GM23338 (cell line): ENCODE measurements at regions not wholly inside any gene's neighbourhood (a gene's known extent, or its start where the extent isn't known, plus 50 kb on each side); places are given as distances from the start of the nearest gene placed in this dataset.
"Not testable (repeated sequence)": the region's sequence is repeated elsewhere in the genome, so short reads cannot be mapped to it uniquely, and the experiment has no call there.

Source experiments
- ATAC-seq: fragments of 200-7000 bp; cut with Tn5 transposase; 3 replicates; pipeline ENCODE4 v1.9.1; 2020
- DNase-seq: peaks from one replicate; pipeline ENCODE4 v3.0.0-alpha.2; 2015; ENCODE audit warnings: low spot score
- H2AFZ ChIP-seq: fragments of 200-600 bp; sonication (generic); 2 replicates; pipeline ENCODE4 v1.8.0; 2016; ENCODE audit warnings: antibody characterized with exemption, mild to moderate bottlenecking, moderate library complexity
- H3F3A ChIP-seq: fragments of 200-600 bp; sonication (generic); replicated peaks from 2 replicates; pipeline ENCODE4 v1.8.0; 2017; ENCODE audit warnings: antibody characterized with exemption, mixed run types, low read depth
- H3K27ac ChIP-seq: fragments of 200-600 bp; sonication (generic); 2 replicates; pipeline ENCODE4 v1.6.1; 2016; ENCODE audit warnings: low read depth
- H3K27me3 ChIP-seq: fragments of 200-600 bp; sonication (generic); 2 replicates; pipeline ENCODE4 v1.8.0; 2016; ENCODE audit warnings: mild to moderate bottlenecking, mixed run types, moderate library complexity; ENCODE audit not compliant: insufficient read depth
- H3K36me3 ChIP-seq: fragments of 200-600 bp; sonication (generic); 2 replicates; pipeline ENCODE4 v1.8.0; 2016; ENCODE audit warnings: mild to moderate bottlenecking; ENCODE audit not compliant: insufficient read depth
- H3K4me1 ChIP-seq: fragments of 200-600 bp; sonication (generic); 2 replicates; pipeline ENCODE4 v1.8.0; 2016; ENCODE audit warnings: mild to moderate bottlenecking, moderate library complexity; ENCODE audit not compliant: insufficient read depth
- H3K4me2 ChIP-seq: fragments of 200-600 bp; sonication (generic); 2 replicates; pipeline ENCODE4 v1.7.1; 2017; ENCODE audit warnings: mixed run types
- H3K4me3 ChIP-seq: fragments of 200-600 bp; sonication (generic); 2 replicates; pipeline ENCODE4 v1.6.1; 2016; ENCODE audit warnings: mixed run types
- H3K79me2 ChIP-seq: fragments of 200-600 bp; sonication (generic); replicated peaks from 2 replicates; pipeline ENCODE4 v1.8.0; 2017; ENCODE audit warnings: mild to moderate bottlenecking; ENCODE audit not compliant: insufficient read depth
- H3K9me2 ChIP-seq: fragments of 200-600 bp; sonication (generic); 2 replicates; pipeline ENCODE4 v1.8.0; 2017; ENCODE audit not compliant: insufficient read depth
- H4K20me1 ChIP-seq: fragments of 200-600 bp; sonication (generic); replicated peaks from 2 replicates; pipeline ENCODE4 v1.8.0; 2017; ENCODE audit warnings: mild to moderate bottlenecking; ENCODE audit not compliant: insufficient read depth
- H3K27ac Mint-ChIP-seq: 2 replicates; pipeline ENCODE4 v1.8.0; 2020; ENCODE audit warnings: inconsistent platforms, mild to moderate bottlenecking, moderate library complexity, mixed read lengths
- H3K27me3 Mint-ChIP-seq: 3 replicates; pipeline ENCODE4 v1.8.0; 2022; ENCODE audit warnings: low read depth, mild to moderate bottlenecking, moderate library complexity, mixed read lengths, inconsistent platforms; ENCODE audit not compliant: insufficient read depth, poor library complexity
- H3K36me3 Mint-ChIP-seq: 3 replicates; pipeline ENCODE4 v1.8.0; 2021; ENCODE audit warnings: low read depth, mild to moderate bottlenecking, inconsistent platforms, moderate library complexity, mixed read lengths
- H3K4me1 Mint-ChIP-seq: 3 replicates; pipeline ENCODE4 v1.8.0; 2020; ENCODE audit warnings: mild to moderate bottlenecking, inconsistent platforms, mixed read lengths
- H3K4me3 Mint-ChIP-seq: 3 replicates; pipeline ENCODE4 v1.8.0; 2021; ENCODE audit warnings: moderate library complexity, mild to moderate bottlenecking, inconsistent platforms, mixed read lengths
- H3K9me3 Mint-ChIP-seq: 3 replicates; pipeline ENCODE4 v1.8.0; 2020; ENCODE audit warnings: moderate library complexity, mild to moderate bottlenecking, inconsistent platforms, mixed read lengths
- CREB1 ChIP-seq: fragments of 250-450 bp; sonication (Bioruptor Pico); IDR thresholded peaks from 2 replicates; pipeline ENCODE4 v1.5.0; 2020; ENCODE audit warnings: low read depth, mild to moderate bottlenecking, moderate library complexity
- EZH2phosphoT487 ChIP-seq: fragments of 200-600 bp; sonication (generic); IDR thresholded peaks from one replicate; pipeline ENCODE4 v1.8.1; 2018; ENCODE audit warnings: antibody characterized with exemption; ENCODE audit not compliant: unreplicated experiment
- NANOG ChIP-seq: IDR thresholded peaks from 2 replicates; pipeline ENCODE4 v1.6.1; 2016; ENCODE audit warnings: antibody characterized with exemption, borderline replicate concordance
- POLR2AphosphoS5 ChIP-seq: IDR thresholded peaks from 2 replicates; pipeline ENCODE4 v1.6.1; 2016; ENCODE audit warnings: antibody characterized with exemption, low read depth
- STAT1 ChIP-seq: IDR thresholded peaks from one replicate; pipeline ENCODE4 v1.6.1; 2016; ENCODE audit warnings: antibody characterized with exemption; ENCODE audit not compliant: unreplicated experiment
- ZNF331 ChIP-seq: fragments of 250-450 bp; sonication (Bioruptor Pico); IDR thresholded peaks from 2 replicates; pipeline ENCODE4 v1.5.0; 2020; ENCODE audit warnings: low read depth, mild to moderate bottlenecking, moderate library complexity
- TF ChIP-seq, protein P1 (sequence below): IDR thresholded peaks from 2 replicates; pipeline ENCODE4 v1.6.1; 2016; ENCODE audit warnings: antibody characterized with exemption
- TF ChIP-seq, protein P2 (sequence below), 2 experiments: fragments of 200-600 bp in 1 of 2; sonication (generic) in 1 of 2; conservative IDR thresholded peaks; 2 replicates each; pipeline versions ENCODE4 v1.5.1 to v1.6.1; 2016 to 2017; ENCODE audit warnings: antibody characterized with exemption in 2 of 2, low read depth in 2 of 2, mild to moderate bottlenecking in 2 of 2, moderate library complexity in 1 of 2

DNA sequence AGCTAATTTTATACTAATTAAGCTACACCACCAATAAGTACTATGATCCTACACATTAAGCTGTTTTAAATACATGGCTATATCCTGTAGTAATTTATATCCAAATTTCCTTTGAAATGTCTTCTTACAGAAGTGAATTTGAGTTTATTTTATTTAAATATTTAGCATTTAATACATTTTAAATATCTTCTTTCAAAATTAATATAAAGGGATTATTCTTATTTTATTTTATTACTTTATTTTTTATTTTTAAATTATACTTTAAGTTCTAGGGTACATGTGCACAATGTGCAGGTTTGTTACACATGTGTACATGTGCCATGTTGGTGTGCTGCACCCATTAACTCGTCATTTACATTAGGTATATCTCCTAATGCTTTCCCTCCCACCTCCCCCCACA lies 310.9 kb upstream of the IZUMO3 start:
- ATAC-seq, DNase-seq, H3K79me2 ChIP-seq, H3K4me3 Mint-ChIP-seq, H3K27ac Mint-ChIP-seq, H3K4me2 ChIP-seq, H3K4me1 ChIP-seq, H3K9me2 ChIP-seq, H3K36me3 ChIP-seq, H2AFZ ChIP-seq, H3K36me3 Mint-ChIP-seq, H4K20me1 ChIP-seq, H3K4me3 ChIP-seq, H3F3A ChIP-seq, H3K27ac ChIP-seq, H3K4me1 Mint-ChIP-seq: not testable (repeated sequence)
- peaks cover 41% of the 10 kb centered on the region for H3K27me3 ChIP-seq
- Mint-ChIP-seq H3K9me3 (peaks cover 11% of the 10 kb centered on the region; the same call in 2 of the 3 replicates), H3K27me3 (peaks cover 15% of the 10 kb centered on the region)

DNA sequence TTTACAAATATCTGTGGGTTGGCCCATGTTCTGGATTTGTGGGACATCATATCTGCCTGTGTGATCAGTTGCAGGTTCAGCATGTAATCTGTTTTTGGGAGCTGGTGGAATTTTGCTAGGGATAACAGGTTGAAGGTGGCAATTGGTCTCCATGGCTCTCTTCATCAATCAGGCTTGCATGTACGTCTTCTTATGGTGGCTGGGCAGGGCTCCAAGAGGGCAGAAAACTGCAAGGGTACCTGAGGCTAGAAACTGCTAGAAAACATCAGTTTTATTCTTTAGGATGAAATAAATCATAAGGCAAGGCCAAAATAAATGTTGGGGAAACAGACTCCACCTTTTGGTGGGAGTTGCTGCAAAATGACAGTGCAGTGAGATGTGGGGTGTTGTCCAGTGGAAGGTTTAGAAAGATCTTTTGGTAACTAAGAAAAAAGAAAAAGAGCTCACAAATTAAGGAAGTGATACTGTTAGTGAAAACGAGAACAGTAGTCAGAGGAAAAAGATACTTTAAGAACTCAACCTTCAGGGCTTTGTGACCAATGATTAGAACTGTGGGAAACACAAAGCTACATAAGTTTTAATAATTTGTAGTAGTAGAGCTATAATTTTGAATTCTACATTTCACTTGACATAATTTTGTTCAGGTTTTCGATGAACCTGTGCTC lies 300.7 kb upstream of the IZUMO3 start:
- no peaks in the 10 kb centered on the region; the same call in 2 of the 3 replicates for H3K4me1 Mint-ChIP-seq
- Histone ChIP-seq H3K4me2 (no peak overlapping the region), H3F3A (no peaks in the 10 kb centered on the region), H3K79me2 (no peaks in the 10 kb centered on the region), H3K27me3 (no peaks in the 10 kb centered on the region), H2AFZ (no peak overlapping the region), H3K4me1 (no peaks in the 10 kb centered on the region), H3K9me2 (no peaks in the 10 kb centered on the region; the same call in 1 of the 2 replicates), H3K27ac (no peak overlapping the region), H4K20me1 (no peaks in the 10 kb centered on the region), H3K4me3 (no peak overlapping the region), H3K36me3 (no peaks in the 10 kb centered on the region)
- H3K27me3 Mint-ChIP-seq = peaks cover 1% of the 10 kb centered on the region
- no peak overlapping the region for H3K27ac Mint-ChIP-seq
- no peaks in the 10 kb centered on the region for H3K36me3 Mint-ChIP-seq
- H3K4me3 Mint-ChIP-seq = no peak overlapping the region
- no peak for DNase-seq
- no peaks in the 10 kb centered on the region for H3K9me3 Mint-ChIP-seq
- no peak for ATAC-seq
- TF ChIP-seq STAT1 (no peak), ZNF331 (CRISPR knock-in tag) (no peak)

DNA sequence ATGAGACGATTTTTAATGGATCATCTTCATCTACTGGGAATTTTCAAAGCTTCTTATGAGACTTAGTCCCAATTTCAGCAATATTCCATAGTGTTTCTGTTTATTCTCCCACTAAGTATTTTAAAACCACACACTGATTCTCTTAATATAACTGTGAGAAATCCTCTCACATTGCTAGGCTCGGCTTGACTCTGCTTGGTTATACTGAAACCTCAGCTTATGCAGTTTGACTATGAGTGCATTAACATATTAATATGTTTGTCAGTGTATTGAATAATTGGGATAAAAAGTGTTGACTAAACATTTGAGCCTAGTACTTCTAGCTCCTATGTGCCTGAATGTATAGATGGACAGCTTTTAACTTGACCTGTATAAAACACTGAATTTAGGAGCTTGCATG lies 298.5 kb upstream of the IZUMO3 start:
- no peak for DNase-seq
- H3K27ac ChIP-seq = no peak overlapping the region
- H3K36me3 ChIP-seq = no peaks in the 10 kb centered on the region
- H3K4me3 ChIP-seq = no peak overlapping the region
- no peaks in the 10 kb centered on the region; the same call in 1 of the 2 replicates for H3K9me2 ChIP-seq
- no peaks in the 10 kb centered on the region for H4K20me1 ChIP-seq
- Mint-ChIP-seq H3K4me3 (no peak overlapping the region), H3K36me3 (no peaks in the 10 kb centered on the region), H3K27me3 (peaks cover 1% of the 10 kb centered on the region), H3K27ac (no peak overlapping the region), H3K4me1 (no peaks in the 10 kb centered on the region; the same call in 2 of the 3 replicates), H3K9me3 (no peaks in the 10 kb centered on the region)
- TF ChIP-seq, protein P1, sequence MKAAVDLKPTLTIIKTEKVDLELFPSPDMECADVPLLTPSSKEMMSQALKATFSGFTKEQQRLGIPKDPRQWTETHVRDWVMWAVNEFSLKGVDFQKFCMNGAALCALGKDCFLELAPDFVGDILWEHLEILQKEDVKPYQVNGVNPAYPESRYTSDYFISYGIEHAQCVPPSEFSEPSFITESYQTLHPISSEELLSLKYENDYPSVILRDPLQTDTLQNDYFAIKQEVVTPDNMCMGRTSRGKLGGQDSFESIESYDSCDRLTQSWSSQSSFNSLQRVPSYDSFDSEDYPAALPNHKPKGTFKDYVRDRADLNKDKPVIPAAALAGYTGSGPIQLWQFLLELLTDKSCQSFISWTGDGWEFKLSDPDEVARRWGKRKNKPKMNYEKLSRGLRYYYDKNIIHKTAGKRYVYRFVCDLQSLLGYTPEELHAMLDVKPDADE = no peak
- TF ChIP-seq EZH2phosphoT487 (no peak), CREB1 (CRISPR knock-in tag) (no peak), NANOG (no peak), POLR2AphosphoS5 (no peak)
- TF ChIP-seq, protein P2, sequence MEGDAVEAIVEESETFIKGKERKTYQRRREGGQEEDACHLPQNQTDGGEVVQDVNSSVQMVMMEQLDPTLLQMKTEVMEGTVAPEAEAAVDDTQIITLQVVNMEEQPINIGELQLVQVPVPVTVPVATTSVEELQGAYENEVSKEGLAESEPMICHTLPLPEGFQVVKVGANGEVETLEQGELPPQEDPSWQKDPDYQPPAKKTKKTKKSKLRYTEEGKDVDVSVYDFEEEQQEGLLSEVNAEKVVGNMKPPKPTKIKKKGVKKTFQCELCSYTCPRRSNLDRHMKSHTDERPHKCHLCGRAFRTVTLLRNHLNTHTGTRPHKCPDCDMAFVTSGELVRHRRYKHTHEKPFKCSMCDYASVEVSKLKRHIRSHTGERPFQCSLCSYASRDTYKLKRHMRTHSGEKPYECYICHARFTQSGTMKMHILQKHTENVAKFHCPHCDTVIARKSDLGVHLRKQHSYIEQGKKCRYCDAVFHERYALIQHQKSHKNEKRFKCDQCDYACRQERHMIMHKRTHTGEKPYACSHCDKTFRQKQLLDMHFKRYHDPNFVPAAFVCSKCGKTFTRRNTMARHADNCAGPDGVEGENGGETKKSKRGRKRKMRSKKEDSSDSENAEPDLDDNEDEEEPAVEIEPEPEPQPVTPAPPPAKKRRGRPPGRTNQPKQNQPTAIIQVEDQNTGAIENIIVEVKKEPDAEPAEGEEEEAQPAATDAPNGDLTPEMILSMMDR (conservative IDR thresholded peaks at IDR 0.05; ENCODE audit: low read depth in 2 of 2) = no peak
- no peaks in the 10 kb centered on the region for H3K4me1 ChIP-seq
- no peaks in the 10 kb centered on the region for H3K79me2 ChIP-seq
- ATAC-seq = no peak
- H3K27me3 ChIP-seq = no peaks in the 10 kb centered on the region
- no peaks in the 10 kb centered on the region for H3F3A ChIP-seq
- H2AFZ ChIP-seq = no peak overlapping the region
- no peak overlapping the region for H3K4me2 ChIP-seq
